Fibroblast of lung (primary cell): ENCODE measurements at regions not wholly inside any gene's neighbourhood (a gene's known extent, or its start where the extent isn't known, plus 50 kb on each side); places are given as distances from the start of the nearest gene placed in this dataset.

Source experiments
- EZH2 ChIP-seq: IDR thresholded peaks from 2 replicates; pipeline ENCODE4 v1.5.1; 2012; ENCODE audit warnings: low read length, control low read depth, mild to moderate bottlenecking; ENCODE audit errors: missing control alignments
- TF ChIP-seq, protein P1 (sequence below), 2 donors: IDR thresholded peaks in 1 of 2; conservative IDR thresholded peaks in 1 of 2; 1 replicate in 1 of 2; 2 replicates in 1 of 2; pipeline ENCODE4 v1.5.1; 2011 to 2012; ENCODE audit warnings: low read length in 2 of 2, control low read depth in 1 of 2, inconsistent platforms in 1 of 2, low read depth in 1 of 2, mild to moderate bottlenecking in 1 of 2

DNA sequence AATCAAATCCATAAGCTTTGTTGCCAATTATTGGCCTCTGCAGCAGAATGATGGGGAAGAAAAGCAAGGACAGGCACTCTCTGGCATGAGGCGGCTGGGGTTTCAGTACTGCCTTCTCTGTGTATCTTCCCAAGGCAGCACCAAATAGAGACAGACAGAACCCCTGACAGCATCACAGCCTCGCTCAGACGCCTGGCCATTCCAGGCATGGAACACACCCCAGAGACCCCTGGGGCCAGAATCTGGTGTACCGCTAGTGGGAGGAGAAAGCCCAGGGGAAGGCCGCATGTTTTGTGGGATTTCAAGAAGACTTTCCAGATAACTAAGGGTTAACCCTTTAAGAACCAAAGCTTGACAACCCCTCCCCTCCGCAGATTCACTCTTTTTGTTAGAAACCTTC, 282.1 kb downstream of the EN1 start:
- TF ChIP-seq, protein P1, sequence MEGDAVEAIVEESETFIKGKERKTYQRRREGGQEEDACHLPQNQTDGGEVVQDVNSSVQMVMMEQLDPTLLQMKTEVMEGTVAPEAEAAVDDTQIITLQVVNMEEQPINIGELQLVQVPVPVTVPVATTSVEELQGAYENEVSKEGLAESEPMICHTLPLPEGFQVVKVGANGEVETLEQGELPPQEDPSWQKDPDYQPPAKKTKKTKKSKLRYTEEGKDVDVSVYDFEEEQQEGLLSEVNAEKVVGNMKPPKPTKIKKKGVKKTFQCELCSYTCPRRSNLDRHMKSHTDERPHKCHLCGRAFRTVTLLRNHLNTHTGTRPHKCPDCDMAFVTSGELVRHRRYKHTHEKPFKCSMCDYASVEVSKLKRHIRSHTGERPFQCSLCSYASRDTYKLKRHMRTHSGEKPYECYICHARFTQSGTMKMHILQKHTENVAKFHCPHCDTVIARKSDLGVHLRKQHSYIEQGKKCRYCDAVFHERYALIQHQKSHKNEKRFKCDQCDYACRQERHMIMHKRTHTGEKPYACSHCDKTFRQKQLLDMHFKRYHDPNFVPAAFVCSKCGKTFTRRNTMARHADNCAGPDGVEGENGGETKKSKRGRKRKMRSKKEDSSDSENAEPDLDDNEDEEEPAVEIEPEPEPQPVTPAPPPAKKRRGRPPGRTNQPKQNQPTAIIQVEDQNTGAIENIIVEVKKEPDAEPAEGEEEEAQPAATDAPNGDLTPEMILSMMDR (conservative IDR thresholded peaks at IDR 0.05 in 1 of 2, IDR thresholded peaks at IDR 0.05 in 1 of 2; ENCODE audit: low read depth in 1 of 2, low read length in 2 of 2), result no peak
- no peak for TF ChIP-seq EZH2
